ENCODE measurements at regions not wholly inside any gene's neighbourhood (a gene's known extent, or its start where the extent isn't known, plus 50 kb on each side); places are given as distances from the start of the nearest gene placed in this dataset.

GRCh38 chr14:51333299-51333698 is 93.3 kb downstream of the TMX1 start:
- 96% methylated on average over 4 of the region's 4 CpGs for WGBS (ENCODE audit: low lambda C conversion rate)
- DNase-seq = no peak
- H3K79me2 ChIP-seq (ENCODE audit: insufficient read depth) = no peaks in the 10 kb centered on the region
- H3K9ac ChIP-seq = no peak overlapping the region
- ChIA-PET POLR2A (no interaction called here), CTCF (no interaction called here)
- H3K36me3 ChIP-seq (replicated peaks in 1 of 2; ENCODE audit: control insufficient read depth in 1 of 2, insufficient read depth in 2 of 2, low read length in 1 of 2) = no peaks in the 10 kb centered on the region
- no peaks in the 10 kb centered on the region for H4K20me1 ChIP-seq (ENCODE audit: insufficient read depth)
- H3K27me3 ChIP-seq (ENCODE audit: insufficient read depth) = no peaks in the 10 kb centered on the region
- no peak overlapping the region for H3K4me3 ChIP-seq (ENCODE audit: low read depth in 2 of 2, low read length in 1 of 2)
- TF ChIP-seq RXRA (IDR thresholded peaks at IDR 0.05; ENCODE audit: borderline replicate concordance, low read depth) = no peak
- no peak for TF ChIP-seq REST (IDR thresholded peaks at IDR 0.05; ENCODE audit: low read depth, low read length)
- TF ChIP-seq YY1 (IDR thresholded peaks at IDR 0.05; ENCODE audit: low read depth) = no peak
- no peak for TF ChIP-seq EZH2phosphoT487 (IDR thresholded peaks at IDR 0.05; ENCODE audit: borderline replicate concordance, low read depth)
- no peak for TF ChIP-seq NFIC (IDR thresholded peaks at IDR 0.05; ENCODE audit: borderline replicate concordance)
- no peak for TF ChIP-seq MEF2A (IDR thresholded peaks at IDR 0.05; ENCODE audit: borderline replicate concordance, low read depth)
- no peak for TF ChIP-seq POLR2AphosphoS5 (IDR thresholded peaks at IDR 0.05; ENCODE audit: low read depth, low read length)
- no peak for TF ChIP-seq TEAD4 (IDR thresholded peaks at IDR 0.05; ENCODE audit: borderline replicate concordance, insufficient read depth)
- TF ChIP-seq ZBTB33 (IDR thresholded peaks at IDR 0.05; ENCODE audit: borderline replicate concordance, low read depth) = no peak
- no peak for TF ChIP-seq MXI1 (IDR thresholded peaks at IDR 0.05; ENCODE audit: low read depth, low read length)
- no peak for TF ChIP-seq RCOR1 (IDR thresholded peaks at IDR 0.05; ENCODE audit: low read length)
- no peak for TF ChIP-seq NRF1 (IDR thresholded peaks at IDR 0.05; ENCODE audit: low read depth, low read length)
- TF ChIP-seq MAX (IDR thresholded peaks at IDR 0.05; ENCODE audit: low read depth) = no peak
- TF ChIP-seq EP300 (IDR thresholded peaks at IDR 0.05; ENCODE audit: borderline replicate concordance in 1 of 2, low read depth in 1 of 2, low read length in 1 of 2) = no peak
- TF ChIP-seq FOSL2 (IDR thresholded peaks at IDR 0.05; ENCODE audit: borderline replicate concordance, low read depth) = no peak
- TF ChIP-seq GABPA (IDR thresholded peaks at IDR 0.05; ENCODE audit: low read depth) = no peak
- no peak overlapping the region for H2AFZ ChIP-seq (ENCODE audit: low read depth)
- H3K9me3 ChIP-seq = no peaks in the 10 kb centered on the region
- H3K4me1 ChIP-seq (ENCODE audit: control insufficient read depth in 1 of 2, insufficient read depth in 2 of 2, low read depth in 1 of 2, low read length in 1 of 2) = peaks cover 16 to 25% of the 10 kb centered on the region in 2 experiments
- H3K4me2 ChIP-seq = no peak overlapping the region; the same call in 1 of the 2 replicates
- peak overlapping the region; percentile 83 to 89; a peak in 2 of 4 replicates for H3K27ac ChIP-seq (ENCODE audit: low read depth in 2 of 2, low read length in 1 of 2)
- H3K9me2 ChIP-seq = no peaks in the 10 kb centered on the region
- peaks cover 7% of the 10 kb centered on the region for H3F3A ChIP-seq (replicated peaks; ENCODE audit: insufficient read depth)

All from SK-N-SH (cell line).